Panc1 (cell line): ENCODE measurements at regions not wholly inside any gene's neighbourhood (a gene's known extent, or its start where the extent isn't known, plus 50 kb on each side); places are given as distances from the start of the nearest gene placed in this dataset.

Experiments used
- ATAC-seq: fragments of 200-7000 bp; cut with Tn5 transposase; 2 replicates; pipeline ENCODE4 v1.9.1; 2020; ENCODE audit warnings: mild to moderate bottlenecking, moderate library complexity
- BruUV-seq: library from RNA; stranded (reverse); fragments of 400-500 nt; replicated peaks from 2 replicates; lab custom pipeline; 2021; lab: Mats Ljungman, UMichigan
- CTCF ChIA-PET: fragments of 300-600 bp; sonication (Branson Sonifier 250); formaldehyde crosslinking; loops from one replicate; lab custom pipeline; 2022; ENCODE audit warnings: antibody characterized with exemption; lab: Charles Lee
- POLR2A ChIA-PET: fragments of 300-600 bp; sonication (Branson Sonifier 250); formaldehyde crosslinking; loops from one replicate; lab custom pipeline; 2022; ENCODE audit warnings: antibody characterized with exemption; lab: Charles Lee
- DNase-seq: peaks from one replicate; pipeline ENCODE4 v3.0.0-alpha.2; 2010; ENCODE audit warnings: low read depth, low spot score
- H3K27ac ChIP-seq: 2 replicates; pipeline ENCODE4 v1.5.1; 2011; ENCODE audit warnings: mild to moderate bottlenecking, low read length, inconsistent platforms
- H3K27me3 ChIP-seq: fragments of 200-500 bp; sonication (Bioruptor generic); 2 replicates; pipeline ENCODE4 v1.6.0; 2014; ENCODE audit warnings: low read length, inconsistent platforms; ENCODE audit not compliant: control insufficient read depth, insufficient read depth
- H3K36me3 ChIP-seq: fragments of 200-500 bp; sonication (Bioruptor generic); 2 replicates; pipeline ENCODE4 v1.5.1; 2014; ENCODE audit warnings: inconsistent platforms, mild to moderate bottlenecking, low read length, moderate library complexity; ENCODE audit not compliant: control insufficient read depth, insufficient read depth
- H3K4me1 ChIP-seq: 2 replicates; pipeline ENCODE4 v1.5.1; 2011; ENCODE audit warnings: inconsistent platforms, mild to moderate bottlenecking, low read length, moderate library complexity; ENCODE audit not compliant: control insufficient read depth, insufficient read depth
- H3K4me3 ChIP-seq, 2 experiments: 2 replicates each; pipeline ENCODE4 v1.5.1; 2011 to 2012; ENCODE audit warnings: low read depth in 2 of 2, low read length in 2 of 2, mild to moderate bottlenecking in 2 of 2, inconsistent platforms in 1 of 2, moderate library complexity in 1 of 2
- H3K9me3 ChIP-seq: fragments of 200-500 bp; sonication (Bioruptor generic); 2 replicates; pipeline ENCODE4 v1.5.1; 2014; ENCODE audit warnings: low read depth, mild to moderate bottlenecking, inconsistent platforms, low read length, moderate library complexity; ENCODE audit not compliant: control insufficient read depth, insufficient read depth
- CTCF ChIP-seq: fragments of 450-650 bp; IDR thresholded peaks from 2 replicates; pipeline ENCODE4 v1.5.1; 2017; ENCODE audit warnings: mild to moderate bottlenecking
- POLR2AphosphoS5 ChIP-seq: IDR thresholded peaks from 2 replicates; pipeline ENCODE4 v1.6.1; 2012; ENCODE audit warnings: mild to moderate bottlenecking, low read depth, low read length, moderate library complexity
- SIN3A ChIP-seq: IDR thresholded peaks from 2 replicates; pipeline ENCODE4 v1.6.1; 2012; ENCODE audit warnings: low read depth, mild to moderate bottlenecking, low read length, moderate library complexity, borderline replicate concordance; ENCODE audit not compliant: insufficient read depth
- TCF7L2 ChIP-seq: IDR thresholded peaks from 2 replicates; pipeline ENCODE4 v1.6.1; 2011; ENCODE audit warnings: mild to moderate bottlenecking, low read depth, low read length, inconsistent platforms
- in situ Hi-C: cut with HindIII; loops from 2 replicates; pipeline ENCODE4 v1.10.0; 2016; ENCODE audit warnings: low sequenced_read_pairs, low pct_unique_long_range_greater_than_20kb
- intact Hi-C: fragments of 100-400 bp; cut with micrococcal nuclease; formaldehyde crosslinking; loops from one replicate; pipeline ENCODE4 v1.10.0; 2022; ENCODE audit not compliant: unreplicated experiment
- TF ChIP-seq, protein P1 (sequence below), 2 experiments: IDR thresholded peaks; 2 replicates each; pipeline ENCODE4 v1.6.1; 2011 to 2012; ENCODE audit warnings: low read depth in 2 of 2, control low read depth in 1 of 2, low read length in 1 of 2, mild to moderate bottlenecking in 1 of 2, moderate library complexity in 1 of 2; ENCODE audit not compliant: insufficient read depth in 1 of 2

GRCh38 chr3:178340506-178340905 lies 195.7 kb upstream of the KCNMB2 start:
- no peak for TF ChIP-seq TCF7L2
- TF ChIP-seq, protein P1, sequence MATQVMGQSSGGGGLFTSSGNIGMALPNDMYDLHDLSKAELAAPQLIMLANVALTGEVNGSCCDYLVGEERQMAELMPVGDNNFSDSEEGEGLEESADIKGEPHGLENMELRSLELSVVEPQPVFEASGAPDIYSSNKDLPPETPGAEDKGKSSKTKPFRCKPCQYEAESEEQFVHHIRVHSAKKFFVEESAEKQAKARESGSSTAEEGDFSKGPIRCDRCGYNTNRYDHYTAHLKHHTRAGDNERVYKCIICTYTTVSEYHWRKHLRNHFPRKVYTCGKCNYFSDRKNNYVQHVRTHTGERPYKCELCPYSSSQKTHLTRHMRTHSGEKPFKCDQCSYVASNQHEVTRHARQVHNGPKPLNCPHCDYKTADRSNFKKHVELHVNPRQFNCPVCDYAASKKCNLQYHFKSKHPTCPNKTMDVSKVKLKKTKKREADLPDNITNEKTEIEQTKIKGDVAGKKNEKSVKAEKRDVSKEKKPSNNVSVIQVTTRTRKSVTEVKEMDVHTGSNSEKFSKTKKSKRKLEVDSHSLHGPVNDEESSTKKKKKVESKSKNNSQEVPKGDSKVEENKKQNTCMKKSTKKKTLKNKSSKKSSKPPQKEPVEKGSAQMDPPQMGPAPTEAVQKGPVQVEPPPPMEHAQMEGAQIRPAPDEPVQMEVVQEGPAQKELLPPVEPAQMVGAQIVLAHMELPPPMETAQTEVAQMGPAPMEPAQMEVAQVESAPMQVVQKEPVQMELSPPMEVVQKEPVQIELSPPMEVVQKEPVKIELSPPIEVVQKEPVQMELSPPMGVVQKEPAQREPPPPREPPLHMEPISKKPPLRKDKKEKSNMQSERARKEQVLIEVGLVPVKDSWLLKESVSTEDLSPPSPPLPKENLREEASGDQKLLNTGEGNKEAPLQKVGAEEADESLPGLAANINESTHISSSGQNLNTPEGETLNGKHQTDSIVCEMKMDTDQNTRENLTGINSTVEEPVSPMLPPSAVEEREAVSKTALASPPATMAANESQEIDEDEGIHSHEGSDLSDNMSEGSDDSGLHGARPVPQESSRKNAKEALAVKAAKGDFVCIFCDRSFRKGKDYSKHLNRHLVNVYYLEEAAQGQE (IDR thresholded peaks at IDR 0.05; ENCODE audit: insufficient read depth in 1 of 2, low read depth in 2 of 2, low read length in 1 of 2) = no peak
- TF ChIP-seq POLR2AphosphoS5 = no peak
- TF ChIP-seq CTCF = no peak
- no peak for TF ChIP-seq SIN3A
- Histone ChIP-seq H3K4me1 (no peaks in the 10 kb centered on the region), H3K4me3 (no peak overlapping the region), H3K27me3 (no peaks in the 10 kb centered on the region), H3K36me3 (no peaks in the 10 kb centered on the region), H3K27ac (no peak overlapping the region), H3K9me3 (no peaks in the 10 kb centered on the region)
- intact Hi-C loops (no loop called here), in situ Hi-C loops (no loop called here)
- POLR2A ChIA-PET = no interaction called here
- no peak for ATAC-seq
- CTCF ChIA-PET = no interaction called here
- no peak for DNase-seq
- no TSS peak for BruUV-seq

DNA sequence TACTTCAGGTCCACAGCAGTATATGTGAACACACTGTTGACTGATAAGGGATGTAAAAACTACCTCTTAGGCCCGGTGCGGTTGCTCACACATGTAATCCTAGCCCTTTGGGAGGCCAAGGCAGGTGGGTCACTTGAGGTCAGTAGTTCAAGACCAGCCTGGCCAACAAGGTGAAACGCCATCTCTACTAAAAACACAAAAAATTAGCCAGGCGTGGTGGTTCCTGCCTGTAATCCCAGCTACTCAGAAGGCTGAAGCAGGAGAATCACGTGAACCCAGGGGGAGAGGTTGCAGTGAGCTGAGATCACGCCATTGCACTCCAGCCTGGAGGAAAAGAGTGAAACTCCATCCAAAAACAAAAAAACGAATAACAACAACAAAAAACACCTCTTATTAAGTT lies 194.6 kb upstream of the KCNMB2 start:
- Histone ChIP-seq H3K9me3 (no peaks in the 10 kb centered on the region), H3K27me3 (no peaks in the 10 kb centered on the region), H3K36me3 (no peaks in the 10 kb centered on the region), H3K4me3 (no peak overlapping the region), H3K27ac (no peak overlapping the region), H3K4me1 (no peaks in the 10 kb centered on the region)
- in situ Hi-C loops = no loop called here
- ChIA-PET CTCF (no interaction called here), POLR2A (no interaction called here)
- ATAC-seq (no peak), DNase-seq (no peak)
- TF ChIP-seq TCF7L2 (no peak), SIN3A (no peak), CTCF (no peak), POLR2AphosphoS5 (no peak)
- TF ChIP-seq, protein P1 (IDR thresholded peaks at IDR 0.05; ENCODE audit: insufficient read depth in 1 of 2, low read depth in 2 of 2, low read length in 1 of 2) = no peak
- BruUV-seq = no TSS peak
- intact Hi-C loops = no loop called here
